ENCODE measurements at regions not wholly inside any gene's neighbourhood (a gene's known extent, or its start where the extent isn't known, plus 50 kb on each side); places are given as distances from the start of the nearest gene placed in this dataset.

- H3K4me1 Mint-ChIP-seq = no peaks in the 10 kb centered on the region
- H3K9me3 Mint-ChIP-seq = peaks cover 79% of the 10 kb centered on the region
- H3K4me3 Mint-ChIP-seq = no peak overlapping the region
- H3K27ac Mint-ChIP-seq = no peak overlapping the region
- POLR2A ChIA-PET = no interaction called here
- CTCF ChIA-PET = no interaction called here
- TF ChIP-seq ARID4B (CRISPR knock-in tag; IDR thresholded peaks at IDR 0.05; ENCODE audit: borderline replicate concordance) (no peak), GTF2I (CRISPR knock-in tag; conservative IDR thresholded peaks at IDR 0.05) (no peak), HMGXB4 (CRISPR knock-in tag; IDR thresholded peaks at IDR 0.05) (no peak), TEAD1 (CRISPR knock-in tag; IDR thresholded peaks at IDR 0.05) (no peak), EMX1 (CRISPR knock-in tag; IDR thresholded peaks at IDR 0.05) (no peak), STAT6 (CRISPR knock-in tag; conservative IDR thresholded peaks at IDR 0.05; ENCODE audit: low read depth) (no peak), USF1 (CRISPR knock-in tag; IDR thresholded peaks at IDR 0.05) (no peak), JAZF1 (CRISPR knock-in tag; IDR thresholded peaks at IDR 0.05) (no peak), ATF6 (CRISPR knock-in tag; IDR thresholded peaks at IDR 0.05) (no peak), ZNF219 (CRISPR knock-in tag; IDR thresholded peaks at IDR 0.05; ENCODE audit: borderline replicate concordance) (no peak), ZNF317 (CRISPR knock-in tag; IDR thresholded peaks at IDR 0.05; ENCODE audit: borderline replicate concordance, low read depth) (no peak), SP1 (CRISPR knock-in tag; conservative IDR thresholded peaks at IDR 0.05) (no peak), ESRRA (CRISPR knock-in tag; IDR thresholded peaks at IDR 0.05; ENCODE audit: borderline replicate concordance) (no peak), NR3C1 (CRISPR knock-in tag; conservative IDR thresholded peaks at IDR 0.05; ENCODE audit: low read depth) (no peak)
- DNase-seq (ENCODE audit: low spot score) (no peak), ATAC-seq (no peak)
- peaks cover 16% of the 10 kb centered on the region for H3K27me3 Mint-ChIP-seq (ENCODE audit: low read depth)
- H3K36me3 Mint-ChIP-seq = peaks cover 63% of the 10 kb centered on the region
Measured at GRCh38 chr3:468172-468571, 271.6 kb downstream of the CHL1 start.

Data from WTC11 (cell line).